ENCODE measurements at regions not wholly inside any gene's neighbourhood (a gene's known extent, or its start where the extent isn't known, plus 50 kb on each side); places are given as distances from the start of the nearest gene placed in this dataset.

DNA sequence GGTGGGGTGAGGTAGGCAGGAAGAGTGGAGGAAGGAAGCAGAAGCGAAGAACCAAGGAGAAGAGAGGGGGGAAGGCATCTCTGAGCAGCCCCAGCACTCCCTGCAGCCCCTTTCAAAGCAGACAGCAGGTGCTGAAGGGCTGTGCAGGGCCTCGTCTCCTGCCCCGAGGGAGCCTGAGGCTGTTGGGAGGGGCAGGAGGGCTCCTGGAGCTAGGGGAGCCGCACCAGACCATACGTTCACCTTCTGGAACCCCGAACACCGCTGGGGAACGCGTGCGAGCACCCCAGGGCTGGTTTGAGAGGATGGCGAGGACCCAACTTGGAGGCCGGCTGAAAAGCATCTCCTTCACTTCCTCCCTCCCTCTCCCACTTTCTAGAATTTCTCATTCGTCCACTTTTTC is 259.8 kb downstream of the FAM43A start:
- no peak for TF ChIP-seq POLR2A (IDR thresholded peaks at IDR 0.05)
- TF ChIP-seq, protein P1, sequence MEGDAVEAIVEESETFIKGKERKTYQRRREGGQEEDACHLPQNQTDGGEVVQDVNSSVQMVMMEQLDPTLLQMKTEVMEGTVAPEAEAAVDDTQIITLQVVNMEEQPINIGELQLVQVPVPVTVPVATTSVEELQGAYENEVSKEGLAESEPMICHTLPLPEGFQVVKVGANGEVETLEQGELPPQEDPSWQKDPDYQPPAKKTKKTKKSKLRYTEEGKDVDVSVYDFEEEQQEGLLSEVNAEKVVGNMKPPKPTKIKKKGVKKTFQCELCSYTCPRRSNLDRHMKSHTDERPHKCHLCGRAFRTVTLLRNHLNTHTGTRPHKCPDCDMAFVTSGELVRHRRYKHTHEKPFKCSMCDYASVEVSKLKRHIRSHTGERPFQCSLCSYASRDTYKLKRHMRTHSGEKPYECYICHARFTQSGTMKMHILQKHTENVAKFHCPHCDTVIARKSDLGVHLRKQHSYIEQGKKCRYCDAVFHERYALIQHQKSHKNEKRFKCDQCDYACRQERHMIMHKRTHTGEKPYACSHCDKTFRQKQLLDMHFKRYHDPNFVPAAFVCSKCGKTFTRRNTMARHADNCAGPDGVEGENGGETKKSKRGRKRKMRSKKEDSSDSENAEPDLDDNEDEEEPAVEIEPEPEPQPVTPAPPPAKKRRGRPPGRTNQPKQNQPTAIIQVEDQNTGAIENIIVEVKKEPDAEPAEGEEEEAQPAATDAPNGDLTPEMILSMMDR (IDR thresholded peaks at IDR 0.05), result no peak

All from thyroid gland (tissue), 4 donors.